CD4-positive, alpha-beta T cell treated with Interleukin-6 at 100 ng/mL for 8 hours (primary cell): ENCODE measurements at regions not wholly inside any gene's neighbourhood (a gene's known extent, or its start where the extent isn't known, plus 50 kb on each side); places are given as distances from the start of the nearest gene placed in this dataset.

Source experiments
- DNase-seq: peaks from one replicate; pipeline ENCODE4 v3.0.0-alpha.2; 2020; ENCODE audit warnings: mixed read lengths, low spot score

DNA sequence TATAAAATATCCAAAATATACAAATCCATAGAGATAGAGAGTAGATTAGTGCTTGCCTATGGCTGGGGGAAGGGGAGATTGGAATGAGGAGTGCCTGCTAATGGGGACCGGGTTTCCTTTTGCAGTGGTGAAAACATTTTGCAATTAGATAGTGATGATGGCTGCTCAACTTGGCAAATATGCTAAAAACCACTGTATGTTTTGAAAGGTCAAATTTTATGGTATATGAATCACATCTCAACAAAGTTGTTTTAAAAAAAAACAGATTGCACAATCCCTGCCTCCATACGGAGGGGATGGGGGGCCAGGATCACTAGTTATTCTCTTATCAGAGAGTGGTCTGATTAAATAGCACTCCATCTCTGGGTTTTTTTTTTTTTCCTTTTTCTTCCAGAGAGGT lies 76.9 kb upstream of the RIPOR2 start:
- no peak for DNase-seq

DNA sequence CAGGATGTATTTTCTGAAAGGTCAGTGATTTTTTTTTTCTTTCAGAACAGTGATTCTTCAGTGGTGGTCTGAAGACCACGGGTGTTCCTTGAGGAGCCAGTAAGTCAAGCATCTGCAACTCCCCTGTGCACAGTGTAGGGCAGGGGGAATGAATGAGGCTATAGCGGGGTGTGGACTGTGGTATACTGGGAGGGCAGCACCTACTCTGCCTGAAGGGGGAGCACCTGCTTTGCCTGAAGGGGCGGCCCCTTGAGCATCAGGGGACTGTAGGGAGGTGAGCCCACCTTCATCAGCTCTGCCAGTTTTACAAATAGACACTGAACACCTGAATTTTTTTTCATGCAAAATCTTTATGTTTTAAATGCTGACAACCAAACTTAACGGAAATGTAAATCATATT lies 77.5 kb upstream of the RIPOR2 start:
- no peak for DNase-seq

DNA sequence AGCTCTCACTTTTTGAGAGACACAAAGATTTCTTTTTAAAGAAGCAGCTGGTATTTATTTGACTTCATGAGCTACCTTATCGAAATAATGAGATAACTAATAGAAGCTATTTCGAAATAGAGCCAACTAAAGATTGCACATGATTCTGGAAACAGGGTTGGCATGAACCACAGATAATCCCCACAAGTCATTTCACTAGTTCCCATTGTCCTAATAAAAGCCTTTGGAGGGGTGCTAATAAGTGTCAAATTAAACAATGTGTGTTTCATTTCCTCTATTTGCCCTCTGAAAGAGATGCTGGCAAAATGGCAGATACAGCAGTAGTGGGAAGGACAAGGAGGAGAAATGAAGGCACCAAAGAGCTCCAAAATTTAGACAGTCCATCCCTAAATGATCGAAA lies 78.6 kb upstream of the RIPOR2 start:
- DNase-seq = no peak

GRCh38 chr6:25014791-25015560 lies 79.2 kb upstream of the RIPOR2 start:
- DNase-seq = peak; percentile 66

- DNase-seq = no peak
Measured at GRCh38 chr6:25016014-25016720, 80.4 kb upstream of the RIPOR2 start.

DNA sequence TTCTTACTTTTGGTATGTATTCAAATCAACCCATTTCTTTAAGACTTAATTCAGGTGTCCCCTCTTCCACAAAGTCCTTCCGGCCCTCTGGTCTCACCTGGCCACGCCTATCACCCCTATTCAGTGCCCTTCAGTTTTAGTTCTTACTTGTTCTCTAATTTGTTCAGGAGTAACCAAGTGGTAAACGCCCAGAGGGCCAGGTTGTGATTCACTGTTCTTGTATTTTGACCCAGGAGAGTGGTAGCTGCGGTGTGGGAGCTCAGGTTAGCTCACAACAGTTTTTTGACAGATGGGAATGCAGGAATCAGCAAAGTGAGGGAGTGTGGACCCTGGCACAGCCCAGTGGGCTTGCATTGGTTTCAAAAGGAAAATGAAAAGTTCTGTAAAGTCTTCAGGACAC lies 81.7 kb upstream of the RIPOR2 start:
- DNase-seq = no peak

GRCh38 chr6:25017932-25018567 lies 82.3 kb upstream of the RIPOR2 start:
- peak; percentile 86 for DNase-seq

GRCh38 chr6:25018568-25018954 lies 82.8 kb upstream of the RIPOR2 start:
- DNase-seq = no peak

DNA sequence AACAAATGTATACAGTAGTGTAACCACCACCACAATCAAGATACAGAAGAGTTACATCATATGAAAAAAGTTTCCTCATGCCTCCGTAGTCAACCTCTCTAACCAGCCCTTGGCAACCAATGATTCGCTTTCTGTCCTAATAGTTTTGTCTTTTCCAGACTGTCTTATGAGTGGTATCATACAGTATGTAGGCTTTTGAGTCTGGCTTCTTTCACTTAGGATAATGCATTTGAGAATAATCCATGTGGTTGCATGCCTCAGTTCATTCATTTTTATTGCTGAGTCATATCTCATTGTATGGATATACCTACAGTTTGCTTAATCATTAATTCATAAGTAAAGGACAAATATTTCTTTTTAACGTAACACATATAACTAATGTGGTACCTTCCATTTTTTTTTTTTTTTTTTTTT lies 86.4 kb upstream of the RIPOR2 start:
- no peak for DNase-seq

DNA sequence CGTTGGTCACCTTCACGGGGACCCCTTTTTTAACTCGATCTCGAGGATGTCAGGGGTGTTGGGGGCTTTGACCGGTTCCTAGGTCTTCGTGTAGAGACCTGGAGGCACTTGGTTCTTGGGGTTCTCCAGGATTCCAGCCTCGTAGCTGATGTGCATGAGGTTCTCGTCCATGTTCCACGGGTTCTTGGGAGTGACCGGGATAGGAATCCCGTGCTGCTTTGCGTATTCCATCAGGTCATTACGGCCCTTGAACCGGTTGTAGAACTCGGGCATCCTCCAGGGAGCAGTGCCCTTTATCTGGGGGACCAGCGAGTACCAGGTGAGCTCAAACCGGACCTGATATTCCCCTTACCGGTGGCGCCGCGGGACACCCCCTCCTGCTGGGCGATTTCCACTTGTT lies 88.0 kb upstream of the RIPOR2 start:
- DNase-seq = no peak

DNA sequence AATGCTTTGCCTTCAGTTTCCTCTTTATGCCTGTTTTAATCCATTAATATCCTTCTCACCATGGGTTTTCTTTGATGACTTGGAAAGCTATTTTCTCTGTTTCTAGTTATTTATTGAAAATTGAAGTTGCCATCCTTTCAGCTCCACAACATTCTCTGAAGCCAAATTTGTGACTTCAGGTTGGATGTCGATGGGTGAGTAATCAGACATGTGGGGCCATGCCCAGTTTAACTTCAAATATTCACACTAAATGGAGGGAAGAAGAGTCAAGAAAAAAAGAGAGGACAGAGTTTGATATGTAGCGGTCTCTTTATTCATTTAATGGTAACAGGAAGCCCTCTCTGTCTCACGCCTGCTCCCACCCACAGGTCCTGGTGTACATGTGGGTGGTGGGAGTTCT lies 89.1 kb upstream of the RIPOR2 start:
- DNase-seq = no peak

GRCh38 chr6:25025248-25025918 lies 89.6 kb upstream of the RIPOR2 start:
- no peak for DNase-seq

DNA sequence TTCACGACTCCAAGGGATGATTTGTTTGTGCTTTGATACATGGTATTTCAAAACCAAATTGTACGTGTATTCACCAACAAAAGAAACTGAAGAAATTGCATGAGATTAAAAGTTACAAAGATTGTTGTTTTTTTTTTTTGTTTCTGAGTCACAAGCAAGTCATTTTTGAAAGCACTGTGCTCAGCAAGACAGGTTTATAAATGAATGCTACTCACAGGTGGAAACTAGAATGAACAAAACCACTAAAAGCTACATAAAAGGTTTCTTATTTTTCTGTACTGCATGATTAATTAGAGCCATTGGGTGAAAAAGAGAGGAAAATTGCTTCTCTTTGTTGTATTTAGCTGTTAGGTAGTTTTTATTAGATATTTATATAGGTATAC lies 90.2 kb upstream of the RIPOR2 start:
- DNase-seq = no peak

- no peak for DNase-seq
Measured at GRCh38 chr6:25026723-25027122, 91.0 kb upstream of the RIPOR2 start.

DNA sequence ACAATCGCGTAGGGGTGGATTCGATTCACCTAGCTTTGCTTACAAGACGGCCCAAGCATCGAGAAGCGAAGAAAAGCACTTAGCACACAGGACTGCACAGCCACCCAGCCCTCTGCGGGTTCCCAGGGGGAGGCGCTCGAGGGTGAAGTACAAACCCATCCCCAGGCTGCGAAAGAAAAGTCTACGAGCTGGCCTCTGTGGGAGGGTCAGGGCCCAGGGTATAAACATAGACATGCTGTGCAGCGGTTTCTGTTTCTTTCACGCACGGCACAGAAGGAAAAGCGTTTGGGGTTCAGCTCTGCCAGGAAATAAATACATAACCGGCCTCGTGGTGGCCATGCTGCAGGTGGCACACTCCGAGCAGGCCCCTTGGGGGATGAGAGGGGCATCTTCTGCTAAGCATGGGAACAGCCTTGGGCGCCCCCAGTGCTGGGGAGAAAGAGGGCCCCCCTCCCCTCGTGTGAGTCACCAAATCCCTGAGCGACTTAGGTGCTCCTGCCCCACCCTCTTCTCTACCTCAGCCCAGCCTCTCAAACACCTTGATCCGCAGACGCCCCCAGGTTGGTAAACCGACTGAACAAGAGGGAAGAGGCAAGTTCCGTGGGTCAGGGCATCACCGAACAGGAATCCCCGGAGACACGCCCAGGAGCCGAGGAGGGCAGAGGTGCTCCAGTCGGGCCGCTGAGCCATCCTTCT lies 91.6 kb upstream of the RIPOR2 start:
- DNase-seq = peak; percentile 85

DNA sequence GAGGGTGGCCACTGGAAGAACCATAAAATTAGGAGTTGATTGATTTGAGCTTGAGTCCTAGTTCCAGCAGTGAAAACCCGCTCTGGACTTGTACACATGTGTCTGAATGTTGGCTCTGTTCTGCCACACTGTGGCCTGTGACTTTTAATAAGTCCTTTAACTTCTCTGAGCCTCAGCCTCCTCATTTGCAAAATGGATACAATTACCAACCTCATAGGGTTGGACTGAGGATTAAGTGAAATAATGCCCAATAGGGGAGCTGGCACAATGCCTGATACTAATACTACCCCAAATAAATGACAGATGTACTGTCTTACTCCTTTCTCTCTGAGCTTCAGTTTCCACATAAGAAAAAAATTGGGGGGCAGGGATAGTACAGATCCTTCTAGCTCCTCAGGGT lies 92.6 kb upstream of the RIPOR2 start:
- no peak for DNase-seq

- DNase-seq = no peak
Measured at GRCh38 chr6:25032934-25033333, 97.2 kb upstream of the RIPOR2 start.

GRCh38 chr6:25034431-25034921 lies 98.7 kb upstream of the RIPOR2 start:
- no peak for DNase-seq

DNA sequence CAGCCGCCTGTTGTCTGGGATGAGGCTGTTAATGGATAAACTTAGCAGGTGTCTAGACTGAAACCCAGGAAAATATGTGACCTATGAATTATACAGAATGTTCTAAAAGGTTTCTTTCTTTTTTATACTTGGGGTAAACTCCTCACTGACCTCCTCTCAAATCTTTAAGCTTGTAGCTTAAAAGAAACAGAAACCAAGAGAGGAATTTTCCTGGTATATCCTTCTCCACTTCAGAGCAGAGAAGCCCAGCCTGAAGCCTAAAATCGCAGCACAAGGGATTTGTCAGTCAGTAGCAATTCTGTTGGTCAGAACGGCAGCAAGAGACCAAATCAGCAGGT lies 99.4 kb upstream of the RIPOR2 start:
- no peak for DNase-seq

DNA sequence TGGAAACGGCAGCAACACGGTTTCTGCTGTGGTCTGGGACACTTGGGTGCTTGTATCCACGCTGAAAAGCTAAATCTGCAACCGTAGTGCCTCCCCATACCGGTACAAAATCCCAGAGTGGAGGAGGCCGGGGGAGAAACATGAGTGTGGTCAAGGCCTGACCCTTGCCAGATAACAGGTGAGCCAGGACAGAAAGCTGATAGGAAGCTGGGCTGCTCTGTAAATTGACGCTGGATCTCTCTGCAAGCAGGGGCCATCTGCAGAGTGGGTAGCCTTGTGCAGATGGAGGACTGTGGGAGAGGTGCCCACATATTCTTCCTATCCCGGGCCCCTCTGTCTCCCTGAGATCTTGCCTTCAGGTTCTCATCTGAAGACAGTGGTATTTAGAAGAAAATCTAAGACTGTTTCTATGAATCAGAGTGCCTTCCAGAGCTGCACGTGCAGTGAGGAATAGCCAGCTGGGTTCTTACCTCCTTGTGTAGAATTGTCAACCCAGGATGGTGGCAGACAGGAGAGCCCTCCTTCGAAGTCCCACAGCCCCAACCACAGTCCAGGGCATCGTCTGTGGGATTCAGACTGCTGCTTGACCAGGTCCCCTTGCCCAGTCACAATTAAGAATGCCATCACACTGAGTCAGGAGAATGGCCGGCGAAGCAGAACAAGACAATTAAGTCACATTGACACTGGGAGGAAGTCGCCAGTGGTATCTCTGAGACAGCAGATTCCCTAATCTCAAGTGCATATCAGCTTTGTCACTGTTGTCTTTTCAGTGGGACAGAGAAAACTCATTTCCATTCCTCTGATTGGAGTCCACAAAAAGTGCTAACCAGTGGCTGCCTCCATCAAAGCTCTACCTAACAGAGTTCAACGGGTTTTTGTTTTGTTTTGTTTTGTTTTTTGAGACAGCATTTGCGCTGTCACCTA lies 100.0 kb upstream of the RIPOR2 start:
- DNase-seq = peak; percentile 38

DNA sequence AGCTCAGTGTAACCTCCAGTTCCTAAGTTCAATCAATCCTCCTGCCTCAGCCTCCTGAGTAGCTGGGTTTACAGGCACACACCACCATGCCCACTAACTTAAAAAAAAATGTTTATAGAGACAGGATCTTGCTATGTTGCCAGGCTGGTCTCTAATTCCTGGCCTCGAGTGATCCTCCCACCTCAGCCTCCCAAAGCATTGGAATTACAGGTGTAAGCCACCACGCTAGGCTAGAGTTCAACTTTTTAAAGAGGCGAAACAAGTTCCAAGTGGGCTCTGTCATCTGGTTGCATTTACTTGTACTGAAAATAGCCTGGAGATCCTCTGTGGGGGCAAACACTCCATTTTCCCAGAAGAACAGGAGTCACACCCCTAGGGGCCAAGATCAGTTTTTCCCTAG lies 100.7 kb upstream of the RIPOR2 start:
- no peak for DNase-seq
